Mesendoderm (in vitro differentiated cells): ENCODE measurements at regions not wholly inside any gene's neighbourhood (a gene's known extent, or its start where the extent isn't known, plus 50 kb on each side); places are given as distances from the start of the nearest gene placed in this dataset.

Experiments
- DNase-seq: peaks from one replicate; pipeline ENCODE4 v3.0.0; 2013
- H2AK5ac ChIP-seq: 2 replicates; pipeline ENCODE4 v1.6.1; 2013; ENCODE audit warnings: low read length, inconsistent platforms
- H2BK120ac ChIP-seq: 2 replicates; pipeline ENCODE4 v1.6.1; 2013; ENCODE audit warnings: low read depth, mild to moderate bottlenecking, low read length, moderate library complexity, mixed read lengths
- H2BK15ac ChIP-seq: replicated peaks from 2 replicates; pipeline ENCODE4 v1.6.1; 2013; ENCODE audit warnings: low read depth, mild to moderate bottlenecking, moderate library complexity
- H2BK5ac ChIP-seq: 2 replicates; pipeline ENCODE4 v1.6.1; 2013; ENCODE audit warnings: low read length, inconsistent platforms
- H3K18ac ChIP-seq: 2 replicates; pipeline ENCODE4 v1.6.1; 2013; ENCODE audit warnings: mild to moderate bottlenecking, low read length, mixed read lengths
- H3K23ac ChIP-seq: one replicate; pipeline ENCODE4 v1.6.1; 2013; ENCODE audit warnings: low read length
- H3K27ac ChIP-seq: 2 replicates; pipeline ENCODE4 v1.5.1; 2013; ENCODE audit warnings: low read depth, mild to moderate bottlenecking, inconsistent platforms, low read length, moderate library complexity
- H3K27me3 ChIP-seq: 2 replicates; pipeline ENCODE4 v1.6.1; 2013; ENCODE audit warnings: low read length, control low read depth, mild to moderate bottlenecking, inconsistent platforms; ENCODE audit not compliant: insufficient read depth, poor library complexity
- H3K36me3 ChIP-seq: 2 replicates; pipeline ENCODE4 v1.6.1; 2013; ENCODE audit warnings: low read length, inconsistent platforms; ENCODE audit not compliant: control insufficient read depth, insufficient read depth
- H3K4ac ChIP-seq: one replicate; pipeline ENCODE4 v1.6.1; 2013; ENCODE audit warnings: low read depth, mild to moderate bottlenecking, low read length, moderate library complexity
- H3K4me1 ChIP-seq: 2 replicates; pipeline ENCODE4 v1.6.1; 2013; ENCODE audit warnings: low read depth, low read length, inconsistent platforms; ENCODE audit not compliant: control insufficient read depth
- H3K4me2 ChIP-seq: 2 replicates; pipeline ENCODE4 v1.6.1; 2013; ENCODE audit warnings: low read length
- H3K4me3 ChIP-seq: 2 replicates; pipeline ENCODE4 v1.5.1; 2013; ENCODE audit warnings: mild to moderate bottlenecking, low read length
- H3K56ac ChIP-seq: one replicate; pipeline ENCODE4 v1.6.1; 2013; ENCODE audit warnings: low read length
- H3K79me1 ChIP-seq: 2 replicates; pipeline ENCODE4 v1.6.1; 2013; ENCODE audit warnings: low read length, inconsistent platforms
- H3K79me2 ChIP-seq: 2 replicates; pipeline ENCODE4 v1.6.1; 2013; ENCODE audit warnings: mild to moderate bottlenecking, low read length; ENCODE audit not compliant: control insufficient read depth, insufficient read depth
- H3K9ac ChIP-seq: 2 replicates; pipeline ENCODE4 v1.6.1; 2013; ENCODE audit warnings: low read length, inconsistent platforms
- H4K5ac ChIP-seq: one replicate; pipeline ENCODE4 v1.6.1; 2013; ENCODE audit warnings: low read length
- H4K8ac ChIP-seq: one replicate; pipeline ENCODE4 v1.6.1; 2013; ENCODE audit warnings: low read depth, mild to moderate bottlenecking, control low read depth, low read length, moderate library complexity
- WGBS: extraction: QIAGEN DNeasy Blood & Tissue Kit; methylation state at CpG from one replicate; pipeline ENCODE4 v1.1.7; 2013; ENCODE audit warnings: low lambda C conversion rate, missing lambda C conversion rate; ENCODE audit not compliant: insufficient coverage; ENCODE audit errors: extremely low coverage; 5-methylcytosine and 5-hydroxymethylcytosine counted together

- H3K27me3 ChIP-seq, result no peaks in the 10 kb centered on the region
- no peak overlapping the region for H3K27ac ChIP-seq
- no peak overlapping the region for H3K23ac ChIP-seq
- no peaks in the 10 kb centered on the region for H3K79me1 ChIP-seq
- H4K8ac ChIP-seq, result no peak overlapping the region
- peak; percentile 37 for DNase-seq
- H3K4ac ChIP-seq, result no peak overlapping the region
- no peak overlapping the region for H3K9ac ChIP-seq
- H2BK120ac ChIP-seq, result no peak overlapping the region
- H4K5ac ChIP-seq, result no peak overlapping the region
- H2BK5ac ChIP-seq, result no peak overlapping the region
- no peaks in the 10 kb centered on the region for H3K36me3 ChIP-seq
- H3K4me1 ChIP-seq, result no peaks in the 10 kb centered on the region
- H2AK5ac ChIP-seq, result no peak overlapping the region
- H3K4me2 ChIP-seq, result no peak overlapping the region
- H3K79me2 ChIP-seq, result no peaks in the 10 kb centered on the region
- peak overlapping the region; percentile 51 for H3K18ac ChIP-seq
- no CpG with 5 or more reads among the region's 1 CpG for WGBS
- H3K56ac ChIP-seq, result no peak overlapping the region
- H3K4me3 ChIP-seq, result no peak overlapping the region
- no peak overlapping the region for H2BK15ac ChIP-seq
Measured at GRCh38 chr4:132284910-132285426, 864.1 kb upstream of the PCDH10 start.

- DNase-seq, result peak; percentile 40
- no CpG with 5 or more reads among the region's 1 CpG for WGBS
Measured at GRCh38 chr4:132297346-132297745, 851.7 kb upstream of the PCDH10 start.

GRCh38 chr4:132299841-132300240 lies 849.3 kb upstream of the PCDH10 start:
- H3K79me2 ChIP-seq, result no peaks in the 10 kb centered on the region
- H3K56ac ChIP-seq, result no peak overlapping the region
- H3K4me3 ChIP-seq, result no peak overlapping the region
- no peaks in the 10 kb centered on the region for H3K36me3 ChIP-seq
- no peaks in the 10 kb centered on the region for H3K27me3 ChIP-seq
- H2AK5ac ChIP-seq, result no peak overlapping the region
- no peak overlapping the region for H3K4ac ChIP-seq
- H3K4me2 ChIP-seq, result no peak overlapping the region
- no peak overlapping the region for H4K8ac ChIP-seq
- DNase-seq, result no peak
- no peak overlapping the region for H2BK15ac ChIP-seq
- H3K23ac ChIP-seq, result no peak overlapping the region
- WGBS, result no CpG with 5 or more reads among the region's 1 CpG
- H3K27ac ChIP-seq, result no peak overlapping the region
- H2BK120ac ChIP-seq, result no peak overlapping the region
- H3K18ac ChIP-seq, result no peak overlapping the region
- no peak overlapping the region for H2BK5ac ChIP-seq
- no peak overlapping the region for H4K5ac ChIP-seq
- H3K79me1 ChIP-seq, result no peaks in the 10 kb centered on the region
- no peaks in the 10 kb centered on the region for H3K4me1 ChIP-seq
- no peak overlapping the region for H3K9ac ChIP-seq

More at GRCh38 chr4:132297346-132297745, 851.7 kb upstream of the PCDH10 start:
- Histone ChIP-seq H3K27ac (no peak overlapping the region), H2BK120ac (no peak overlapping the region), H3K4me3 (no peak overlapping the region), H3K36me3 (no peaks in the 10 kb centered on the region), H2AK5ac (no peak overlapping the region), H3K9ac (no peak overlapping the region), H3K4ac (no peak overlapping the region), H3K4me2 (no peak overlapping the region), H3K4me1 (no peaks in the 10 kb centered on the region), H3K18ac (no peak overlapping the region), H4K8ac (no peak overlapping the region), H2BK15ac (no peak overlapping the region), H2BK5ac (no peak overlapping the region), H3K79me1 (no peaks in the 10 kb centered on the region), H4K5ac (no peak overlapping the region), H3K56ac (no peak overlapping the region), H3K79me2 (no peaks in the 10 kb centered on the region), H3K27me3 (no peaks in the 10 kb centered on the region), H3K23ac (no peak overlapping the region)

GRCh38 chr4:132312521-132312920 lies 836.6 kb upstream of the PCDH10 start:
- no peak overlapping the region for H2AK5ac ChIP-seq
- H3K36me3 ChIP-seq, result no peaks in the 10 kb centered on the region
- H3K56ac ChIP-seq, result no peak overlapping the region
- H2BK5ac ChIP-seq, result no peak overlapping the region
- no peaks in the 10 kb centered on the region for H3K79me2 ChIP-seq
- no peak overlapping the region for H3K9ac ChIP-seq
- H2BK15ac ChIP-seq, result no peak overlapping the region
- H3K18ac ChIP-seq, result no peak overlapping the region
- H2BK120ac ChIP-seq, result no peak overlapping the region
- no peak for DNase-seq
- H3K79me1 ChIP-seq, result no peaks in the 10 kb centered on the region
- no peak overlapping the region for H3K4me2 ChIP-seq
- H3K23ac ChIP-seq, result no peak overlapping the region
- no peak overlapping the region for H4K5ac ChIP-seq
- H4K8ac ChIP-seq, result no peak overlapping the region
- no CpG with 5 or more reads among the region's 2 CpGs for WGBS
- H3K27me3 ChIP-seq, result no peaks in the 10 kb centered on the region
- no peak overlapping the region for H3K4me3 ChIP-seq
- H3K27ac ChIP-seq, result no peak overlapping the region
- no peaks in the 10 kb centered on the region for H3K4me1 ChIP-seq
- H3K4ac ChIP-seq, result no peak overlapping the region

- Histone ChIP-seq H3K36me3 (no peaks in the 10 kb centered on the region), H2BK15ac (no peak overlapping the region), H3K4ac (no peak overlapping the region), H2BK5ac (no peak overlapping the region), H3K9ac (no peak overlapping the region), H3K56ac (no peak overlapping the region), H3K4me3 (no peak overlapping the region), H4K8ac (no peak overlapping the region), H3K27ac (no peak overlapping the region), H3K27me3 (no peaks in the 10 kb centered on the region), H2BK120ac (no peak overlapping the region), H3K4me2 (no peak overlapping the region), H3K79me2 (no peaks in the 10 kb centered on the region), H3K23ac (no peak overlapping the region), H3K4me1 (no peaks in the 10 kb centered on the region), H3K79me1 (no peaks in the 10 kb centered on the region), H3K18ac (no peak overlapping the region), H2AK5ac (no peak overlapping the region), H4K5ac (no peak overlapping the region)
- no peak for DNase-seq
- no CpG with 5 or more reads among the region's 7 CpGs for WGBS
Measured at GRCh38 chr4:132313852-132314251, 835.2 kb upstream of the PCDH10 start.

GRCh38 chr4:132316738-132317137 lies 832.4 kb upstream of the PCDH10 start:
- H3K4me1 ChIP-seq, result no peaks in the 10 kb centered on the region
- H3K36me3 ChIP-seq, result no peaks in the 10 kb centered on the region
- H3K27me3 ChIP-seq, result no peaks in the 10 kb centered on the region
- H3K56ac ChIP-seq, result no peak overlapping the region
- no peaks in the 10 kb centered on the region for H3K79me1 ChIP-seq
- no peak overlapping the region for H2BK120ac ChIP-seq
- no CpG with 5 or more reads among the region's 2 CpGs for WGBS
- H3K9ac ChIP-seq, result no peak overlapping the region
- no peak overlapping the region for H3K27ac ChIP-seq
- no peak for DNase-seq
- no peak overlapping the region for H4K8ac ChIP-seq
- no peak overlapping the region for H3K18ac ChIP-seq
- H2AK5ac ChIP-seq, result no peak overlapping the region
- H3K79me2 ChIP-seq, result no peaks in the 10 kb centered on the region
- H4K5ac ChIP-seq, result no peak overlapping the region
- no peak overlapping the region for H2BK15ac ChIP-seq
- no peak overlapping the region for H3K4me2 ChIP-seq
- H3K23ac ChIP-seq, result no peak overlapping the region
- H2BK5ac ChIP-seq, result no peak overlapping the region
- H3K4ac ChIP-seq, result no peak overlapping the region
- no peak overlapping the region for H3K4me3 ChIP-seq
